Activated CD4-positive, alpha-beta T cell treated with anti-CD3 and anti-CD28 coated beads, Interleukin-2, amount 50 U/mL, for 24 hours (primary cell): ENCODE measurements at regions not wholly inside any gene's neighbourhood (a gene's known extent, or its start where the extent isn't known, plus 50 kb on each side); places are given as distances from the start of the nearest gene placed in this dataset.

Source experiments
- DNase-seq, 2 donors: peaks; one replicate each; pipeline ENCODE4 v3.0.0-alpha.2; 2020; ENCODE audit warnings: low read depth in 1 of 2, low spot score in 1 of 2

- DNase-seq = no peak
Measured at GRCh38 chr1:222045786-222046185, 303.9 kb upstream of the DUSP10 start.

GRCh38 chr1:222045236-222045635, 303.3 kb upstream of the DUSP10 start:
- no peak for DNase-seq

GRCh38 chr1:222043444-222044292, 301.8 kb upstream of the DUSP10 start:
- DNase-seq = no peak

- no peak for DNase-seq
Measured at GRCh38 chr1:222042120-222042519, 300.2 kb upstream of the DUSP10 start.

GRCh38 chr1:222040955-222041354, 299.1 kb upstream of the DUSP10 start:
- DNase-seq = no peak

- no peak for DNase-seq
Measured at GRCh38 chr1:222040121-222040805, 298.4 kb upstream of the DUSP10 start.

- no peak for DNase-seq
Measured at GRCh38 chr1:222038971-222039370, 297.1 kb upstream of the DUSP10 start.

- no peak for DNase-seq
Measured at GRCh38 chr1:222037720-222038119, 295.8 kb upstream of the DUSP10 start.

- DNase-seq = no peak
Measured at GRCh38 chr1:222034790-222035189, 292.9 kb upstream of the DUSP10 start.

GRCh38 chr1:222033450-222033849, 291.6 kb upstream of the DUSP10 start:
- no peak for DNase-seq

- no peak for DNase-seq
Measured at GRCh38 chr1:222031318-222031717, 289.4 kb upstream of the DUSP10 start.

- DNase-seq = no peak
Measured at GRCh38 chr1:222028676-222029075, 286.8 kb upstream of the DUSP10 start.

GRCh38 chr1:222028116-222028515, 286.2 kb upstream of the DUSP10 start:
- DNase-seq = no peak

GRCh38 chr1:222026280-222026679, 284.4 kb upstream of the DUSP10 start:
- DNase-seq = no peak

GRCh38 chr1:222023025-222023424, 281.1 kb upstream of the DUSP10 start:
- no peak for DNase-seq

GRCh38 chr1:222021129-222021528, 279.2 kb upstream of the DUSP10 start:
- DNase-seq = no peak

GRCh38 chr1:222020553-222020952, 278.7 kb upstream of the DUSP10 start:
- DNase-seq = no peak

- DNase-seq = no peak
Measured at GRCh38 chr1:222019029-222019428, 277.1 kb upstream of the DUSP10 start.

- DNase-seq = no peak
Measured at GRCh38 chr1:222018041-222018440, 276.2 kb upstream of the DUSP10 start.

GRCh38 chr1:222015686-222016085, 273.8 kb upstream of the DUSP10 start:
- DNase-seq = no peak

- DNase-seq = no peak
Measured at GRCh38 chr1:222014001-222014400, 272.1 kb upstream of the DUSP10 start.

GRCh38 chr1:222012816-222013215, 270.9 kb upstream of the DUSP10 start:
- DNase-seq = no peak

GRCh38 chr1:222010306-222010705, 268.4 kb upstream of the DUSP10 start:
- no peak for DNase-seq
